ENCODE measurements at regions not wholly inside any gene's neighbourhood (a gene's known extent, or its start where the extent isn't known, plus 50 kb on each side); places are given as distances from the start of the nearest gene placed in this dataset.

- TF ChIP-seq CTCF (IDR thresholded peaks at IDR 0.05): no peak
- TF ChIP-seq EZH2 (IDR thresholded peaks at IDR 0.05; ENCODE audit: borderline replicate concordance, insufficient read depth, low read depth, low read length, poor library complexity, severe bottlenecking): no peak
Observed at GRCh38 chr10:90412582-90412981, 445.3 kb downstream of the HTR7 start.

Data from B cell (primary cell).